Central memory CD4-positive, alpha-beta T cell (primary cell): ENCODE measurements at regions not wholly inside any gene's neighbourhood (a gene's known extent, or its start where the extent isn't known, plus 50 kb on each side); places are given as distances from the start of the nearest gene placed in this dataset.
A peak's percentile ranks its signal among the peaks of the same experiment; 100 is the strongest.

Experiments used
- DNase-seq: peaks from one replicate; pipeline ENCODE4 v3.0.0; 2022

GRCh38 chr13:108437496-108437895 lies 168.0 kb downstream of the TNFSF13B start:
- DNase-seq, result no peak

- no peak for DNase-seq
These were observed 170.0 kb downstream of the TNFSF13B start for GRCh38 chr13:108439556-108439955.

GRCh38 chr13:108444448-108444847 lies 174.9 kb downstream of the TNFSF13B start:
- DNase-seq, result no peak

- DNase-seq, result no peak
These were observed 179.4 kb downstream of the TNFSF13B start for GRCh38 chr13:108448891-108449290.

GRCh38 chr13:108451121-108451520 lies 178.3 kb upstream of the MYO16 start:
- DNase-seq, result no peak

- no peak for DNase-seq
These were observed 174.1 kb upstream of the MYO16 start for GRCh38 chr13:108455320-108455719.

GRCh38 chr13:108460043-108460442 lies 169.4 kb upstream of the MYO16 start:
- no peak for DNase-seq

- no peak for DNase-seq
These were observed 168.7 kb upstream of the MYO16 start for GRCh38 chr13:108460746-108461145.

GRCh38 chr13:108463340-108463739 lies 166.1 kb upstream of the MYO16 start:
- peak; percentile 21 for DNase-seq

- no peak for DNase-seq
These were observed 158.5 kb upstream of the MYO16 start for GRCh38 chr13:108470921-108471320.

- DNase-seq, result no peak
These were observed 154.2 kb upstream of the MYO16 start for GRCh38 chr13:108475181-108475580.

- DNase-seq, result no peak
These were observed 152.0 kb upstream of the MYO16 start for GRCh38 chr13:108477376-108477775.

GRCh38 chr13:108478179-108478578 lies 151.2 kb upstream of the MYO16 start:
- no peak for DNase-seq

- DNase-seq, result no peak
These were observed 145.4 kb upstream of the MYO16 start for GRCh38 chr13:108483981-108484380.

GRCh38 chr13:108486096-108486495 lies 143.3 kb upstream of the MYO16 start:
- DNase-seq, result no peak

- DNase-seq, result peak; percentile 0
These were observed 134.3 kb upstream of the MYO16 start for GRCh38 chr13:108494991-108495645.

- peak; percentile 8 for DNase-seq
These were observed 133.6 kb upstream of the MYO16 start for GRCh38 chr13:108495646-108496361.

GRCh38 chr13:108496362-108497210 lies 132.8 kb upstream of the MYO16 start:
- peak; percentile 11 for DNase-seq

- no peak for DNase-seq
These were observed 128.7 kb upstream of the MYO16 start for GRCh38 chr13:108500711-108501110.

GRCh38 chr13:108508263-108508662 lies 121.1 kb upstream of the MYO16 start:
- DNase-seq, result peak; percentile 31

GRCh38 chr13:108525827-108526226 lies 103.6 kb upstream of the MYO16 start:
- no peak for DNase-seq

GRCh38 chr13:108526286-108526685 lies 103.1 kb upstream of the MYO16 start:
- no peak for DNase-seq

GRCh38 chr13:108527844-108528243 lies 101.6 kb upstream of the MYO16 start:
- no peak for DNase-seq

- no peak for DNase-seq
These were observed 101.1 kb upstream of the MYO16 start for GRCh38 chr13:108528303-108528702.
